ENCODE measurements at regions not wholly inside any gene's neighbourhood (a gene's known extent, or its start where the extent isn't known, plus 50 kb on each side); places are given as distances from the start of the nearest gene placed in this dataset.

GRCh38 chr3:81380234-81380633, 381.2 kb downstream of the GBE1 start:
- TF ChIP-seq POLR2AphosphoS5 (IDR thresholded peaks at IDR 0.05) (no peak), EP300 (IDR thresholded peaks at IDR 0.05) (no peak), CTCF (IDR thresholded peaks at IDR 0.05) (no peak), POLR2A (IDR thresholded peaks at IDR 0.05; ENCODE audit: low read depth) (no peak)
- WGBS = 75% methylated on average over 4 of the region's 4 CpGs
- Histone ChIP-seq H3K27ac (replicated peaks in 1 of 4) (no peak overlapping the region), H3K4me3 (no peak overlapping the region), H3K27me3 (no peaks in the 10 kb centered on the region), H3K4me1 (no peaks in the 10 kb centered on the region), H3K9me3 (no peaks in the 10 kb centered on the region), H3K36me3 (no peaks in the 10 kb centered on the region)
- intact Hi-C loops (cut with DNase I) = no loop called here
- DNase-seq (ENCODE audit: extremely low spot score) = no peak

DNA sequence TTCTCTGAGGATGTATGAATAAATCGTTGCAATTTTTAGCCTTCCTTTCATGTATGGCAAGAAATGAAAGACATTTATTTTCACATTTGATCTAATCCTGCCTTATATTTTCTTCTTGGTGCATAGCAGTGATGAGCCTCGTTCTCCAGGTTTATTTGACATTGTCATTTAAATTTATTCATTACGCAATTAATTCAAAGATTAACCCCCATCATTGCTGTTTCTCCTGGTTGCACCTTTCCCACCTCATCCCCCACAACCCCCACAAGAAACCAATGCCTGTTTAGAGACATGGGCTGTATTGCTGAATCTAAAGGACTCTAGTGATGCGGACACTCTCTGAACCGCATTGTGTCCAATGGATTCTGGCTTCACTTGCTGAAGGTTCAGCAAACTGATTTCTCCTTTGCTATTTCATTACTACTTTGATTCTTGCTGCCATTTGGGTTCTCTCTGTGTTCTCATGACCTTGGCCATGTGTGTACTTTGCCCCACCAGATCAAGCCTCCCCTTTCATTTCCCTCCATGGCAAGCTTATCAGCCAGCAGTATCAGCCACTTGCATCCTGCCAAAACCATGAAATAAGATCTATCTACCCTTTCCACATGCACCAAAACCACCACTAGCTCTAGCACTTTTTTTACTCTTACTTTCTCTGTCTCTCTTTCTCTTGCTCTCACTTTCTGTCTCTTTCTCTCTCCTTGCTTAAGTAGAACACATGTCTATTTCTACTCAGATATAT, 382.7 kb downstream of the GBE1 start:
- H3K27ac ChIP-seq (replicated peaks in 1 of 4) = no peak overlapping the region
- WGBS = 70% methylated on average over 5 of the region's 5 CpGs
- no peaks in the 10 kb centered on the region for H3K9me3 ChIP-seq
- H3K4me3 ChIP-seq = no peak overlapping the region
- no peaks in the 10 kb centered on the region for H3K36me3 ChIP-seq
- intact Hi-C loops (cut with DNase I) = no loop called here
- H3K4me1 ChIP-seq = no peaks in the 10 kb centered on the region
- TF ChIP-seq EP300 (IDR thresholded peaks at IDR 0.05) (no peak), POLR2AphosphoS5 (IDR thresholded peaks at IDR 0.05) (no peak), CTCF (IDR thresholded peaks at IDR 0.05) (no peak), POLR2A (IDR thresholded peaks at IDR 0.05; ENCODE audit: low read depth) (no peak)
- no peak for DNase-seq (ENCODE audit: extremely low spot score)
- no peaks in the 10 kb centered on the region for H3K27me3 ChIP-seq

DNA sequence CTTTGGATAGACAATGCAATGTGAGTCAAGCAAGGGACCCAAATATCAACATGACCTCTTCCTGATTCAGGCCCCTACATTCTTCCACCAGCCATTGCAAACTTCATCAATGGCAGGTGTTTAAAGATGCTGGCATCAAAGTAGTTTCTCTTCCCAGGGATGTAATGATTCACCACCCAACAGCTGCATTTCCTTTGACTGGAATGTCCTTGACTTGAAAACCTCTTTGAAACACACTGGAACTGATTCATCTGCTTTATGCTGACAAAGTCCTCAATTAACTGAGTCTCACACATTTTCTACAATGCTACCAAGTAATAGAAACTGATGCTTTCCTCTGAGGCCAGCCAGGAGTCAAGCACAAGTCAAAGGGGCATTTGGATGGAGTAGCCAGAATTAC, 385.5 kb downstream of the GBE1 start:
- Histone ChIP-seq H3K9me3 (no peaks in the 10 kb centered on the region), H3K36me3 (no peaks in the 10 kb centered on the region), H3K4me3 (no peak overlapping the region), H3K4me1 (no peaks in the 10 kb centered on the region), H3K27ac (replicated peaks in 1 of 4) (no peak overlapping the region), H3K27me3 (no peaks in the 10 kb centered on the region)
- no peak for DNase-seq (ENCODE audit: extremely low spot score)
- intact Hi-C loops (cut with DNase I) = no loop called here
- TF ChIP-seq POLR2AphosphoS5 (IDR thresholded peaks at IDR 0.05) (no peak), EP300 (IDR thresholded peaks at IDR 0.05) (no peak), CTCF (IDR thresholded peaks at IDR 0.05) (no peak), POLR2A (IDR thresholded peaks at IDR 0.05; ENCODE audit: low read depth) (no peak)

GRCh38 chr3:81364411-81364810, 397.0 kb downstream of the GBE1 start:
- no peaks in the 10 kb centered on the region for H3K36me3 ChIP-seq
- peaks cover 0 to 4% (median 0%) of the 10 kb centered on the region in 4 donors for H3K9me3 ChIP-seq
- 38% methylated on average over 3 of the region's 3 CpGs for WGBS
- no peak for TF ChIP-seq EP300 (IDR thresholded peaks at IDR 0.05)
- no peak for TF ChIP-seq POLR2AphosphoS5 (IDR thresholded peaks at IDR 0.05)
- TF ChIP-seq POLR2A (IDR thresholded peaks at IDR 0.05; ENCODE audit: low read depth) = no peak
- TF ChIP-seq CTCF (IDR thresholded peaks at IDR 0.05) = no peak
- H3K4me1 ChIP-seq = no peaks in the 10 kb centered on the region
- no peak overlapping the region for H3K4me3 ChIP-seq
- no peak overlapping the region for H3K27ac ChIP-seq (replicated peaks in 1 of 4)
- intact Hi-C loops (cut with DNase I) = no loop called here
- DNase-seq (ENCODE audit: extremely low spot score) = no peak
- no peaks in the 10 kb centered on the region for H3K27me3 ChIP-seq

DNA sequence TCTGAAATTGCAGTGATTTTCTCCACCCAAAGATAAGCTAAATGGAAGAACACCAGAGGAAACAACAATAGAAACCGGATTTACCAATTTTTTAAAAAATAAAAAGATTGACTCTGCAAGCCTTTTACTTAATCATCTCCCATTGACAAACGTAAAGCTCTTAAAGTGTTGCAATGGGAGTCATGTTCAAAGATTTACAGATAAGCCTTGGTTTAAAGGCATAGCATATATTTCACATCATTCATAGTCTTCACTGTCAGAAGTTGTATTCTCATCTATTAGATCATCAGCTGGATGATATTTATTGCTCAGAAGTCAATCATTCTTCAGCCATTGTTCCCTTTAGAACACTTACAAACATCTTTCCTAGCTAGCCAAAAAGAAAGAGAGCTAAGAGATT, 397.6 kb downstream of the GBE1 start:
- WGBS = 71% methylated on average over 2 of the region's 2 CpGs
- no peaks in the 10 kb centered on the region for H3K4me1 ChIP-seq

More for the DNA sequence above, 397.6 kb downstream of the GBE1 start:
- Histone ChIP-seq H3K4me3 (no peak overlapping the region), H3K27me3 (no peaks in the 10 kb centered on the region), H3K27ac (replicated peaks in 1 of 4) (no peak overlapping the region), H3K9me3 (peaks cover 0 to 4% (median 0%) of the 10 kb centered on the region in 4 donors), H3K36me3 (no peaks in the 10 kb centered on the region)
- intact Hi-C loops (cut with DNase I) = no loop called here
- TF ChIP-seq POLR2A (IDR thresholded peaks at IDR 0.05; ENCODE audit: low read depth) = no peak
- no peak for TF ChIP-seq CTCF (IDR thresholded peaks at IDR 0.05)
- DNase-seq (ENCODE audit: extremely low spot score) = no peak

Data from esophagus muscularis mucosa (tissue), 4 donors.